ENCODE measurements at regions not wholly inside any gene's neighbourhood (a gene's known extent, or its start where the extent isn't known, plus 50 kb on each side); places are given as distances from the start of the nearest gene placed in this dataset.

- TF ChIP-seq REST (IDR thresholded peaks at IDR 0.05; ENCODE audit: low read depth) (no peak), ATF3 (IDR thresholded peaks at IDR 0.05) (no peak)
Measured at GRCh38 chr1:201746156-201746555, 82.8 kb upstream of the IPO9 start (continued).

- no peak for DNase-seq (ENCODE audit: low read depth, low spot score)
- intact Hi-C loops (cut with micrococcal nuclease), result no loop called here
- Histone ChIP-seq H3K36me3 (ENCODE audit: control insufficient read depth in 1 of 2, insufficient read depth in 2 of 2, low read length in 2 of 2) (no peaks in the 10 kb centered on the region), H3K4me1 (ENCODE audit: control insufficient read depth in 1 of 2, insufficient read depth in 2 of 2, low read length in 2 of 2) (peaks cover 0 to 13% of the 10 kb centered on the region in 2 experiments; a peak in 3 of 4 replicates), H3K4me3 (replicated peaks in 1 of 2; ENCODE audit: low read depth in 1 of 2, low read length in 2 of 2) (no peak overlapping the region), H2AFZ (ENCODE audit: low read depth, low read length, poor library complexity, severe bottlenecking) (no peak overlapping the region), H3K79me2 (ENCODE audit: insufficient read depth, low read length) (no peaks in the 10 kb centered on the region; the same call in 1 of the 2 replicates), H3K9me2 (ENCODE audit: insufficient read depth) (no peaks in the 10 kb centered on the region), H3K9me3 (ENCODE audit: control insufficient read depth in 1 of 2, insufficient read depth in 1 of 2, low read depth in 1 of 2, low read length in 2 of 2) (no peaks in the 10 kb centered on the region), H3K27ac (ENCODE audit: low read depth, low read length) (no peak overlapping the region), H3K27me3 (ENCODE audit: insufficient read depth, low read length) (no peaks in the 10 kb centered on the region), H3K4me2 (ENCODE audit: low read length) (no peak overlapping the region), H4K20me1 (ENCODE audit: insufficient read depth) (no peaks in the 10 kb centered on the region), H3K9ac (ENCODE audit: low read length) (no peak overlapping the region)
- no peak for TF ChIP-seq ZNF274 (IDR thresholded peaks at IDR 0.05; ENCODE audit: low read depth, low read length)
- TF ChIP-seq RAD21 (IDR thresholded peaks at IDR 0.05; ENCODE audit: low read depth), result no peak
- TF ChIP-seq TCF7L2 (IDR thresholded peaks at IDR 0.05; ENCODE audit: borderline replicate concordance, extremely low read depth, insufficient read depth, insufficient read length), result no peak
- TF ChIP-seq CBX3 (IDR thresholded peaks at IDR 0.05; ENCODE audit: low read depth), result no peak
- no peak for TF ChIP-seq MAX (IDR thresholded peaks at IDR 0.05)
- TF ChIP-seq ZFX (IDR thresholded peaks at IDR 0.05), result no peak
- no peak for TF ChIP-seq EZH2phosphoT487 (IDR thresholded peaks at IDR 0.05; ENCODE audit: borderline replicate concordance)
- TF ChIP-seq ATF3 (IDR thresholded peaks at IDR 0.05), result no peak
- TF ChIP-seq POLR2AphosphoS5 (IDR thresholded peaks at IDR 0.05; ENCODE audit: low read depth, low read length), result no peak
- TF ChIP-seq ELF1 (IDR thresholded peaks at IDR 0.05; ENCODE audit: borderline replicate concordance, low read depth), result no peak
- no peak for TF ChIP-seq ZBTB33 (IDR thresholded peaks at IDR 0.05; ENCODE audit: extremely low read depth, insufficient replicate concordance, low read length)
- no peak for TF ChIP-seq POLR2A (IDR thresholded peaks at IDR 0.05; ENCODE audit: borderline replicate concordance, extremely low read depth, insufficient read depth, insufficient read length)
- TF ChIP-seq SP1 (IDR thresholded peaks at IDR 0.05; ENCODE audit: low read depth), result no peak
- no peak for TF ChIP-seq JUND (IDR thresholded peaks at IDR 0.05)
- no peak for TF ChIP-seq SIN3A (IDR thresholded peaks at IDR 0.05; ENCODE audit: low read depth)
- RAD21 ChIA-PET (ENCODE audit: low non-redundant PET in 1 of 2, low total read pairs in 2 of 2, uncharacterized antibody in 2 of 2, unreplicated experiment in 2 of 2), result no interaction called here
- no peak for ATAC-seq
- BruUV-seq (replicated peaks), result no TSS peak
- CTCF ChIA-PET, result no interaction called here
- POLR2A ChIA-PET, result no interaction called here
Measured at GRCh38 chr1:201747261-201747660, 81.7 kb upstream of the IPO9 start.
